DOHH2 (cell line): ENCODE measurements at regions not wholly inside any gene's neighbourhood (a gene's known extent, or its start where the extent isn't known, plus 50 kb on each side); places are given as distances from the start of the nearest gene placed in this dataset.

Experiments
- CTCF ChIP-seq: fragments of 200-600 bp; sonication (generic); IDR thresholded peaks from one replicate; pipeline ENCODE4 v1.5.1; 2014; ENCODE audit warnings: antibody characterized with exemption, mild to moderate bottlenecking, low read depth, low read length; ENCODE audit not compliant: poor library complexity, severe bottlenecking
- EZH2phosphoT487 ChIP-seq: fragments of 200-600 bp; sonication (generic); IDR thresholded peaks from 2 replicates; pipeline ENCODE4 v1.6.1; 2017; ENCODE audit warnings: borderline replicate concordance, mild to moderate bottlenecking, antibody characterized with exemption, low read length, moderate library complexity, mixed read lengths

DNA sequence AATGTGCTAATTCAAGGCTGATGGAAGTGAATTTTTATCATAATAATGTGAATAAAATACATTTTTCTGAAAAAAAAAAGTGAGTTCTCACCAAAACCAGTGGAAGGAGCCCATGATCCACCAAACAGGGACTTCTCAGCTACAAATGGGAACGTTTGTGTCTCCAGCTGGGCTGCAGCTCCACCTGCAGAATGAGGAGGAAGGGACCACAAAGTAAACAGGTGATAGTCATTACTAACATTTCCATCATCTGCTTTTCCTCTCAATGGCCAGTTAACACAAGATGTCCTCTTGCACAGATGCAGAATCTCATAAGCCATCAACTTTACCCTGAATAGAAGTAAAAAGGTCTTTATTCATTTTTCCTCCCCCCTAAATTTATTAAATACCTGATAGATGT lies 246.2 kb downstream of the MRPL39 start:
- TF ChIP-seq CTCF (no peak), EZH2phosphoT487 (no peak)
